GM23338 (cell line): ENCODE measurements at regions not wholly inside any gene's neighbourhood (a gene's known extent, or its start where the extent isn't known, plus 50 kb on each side); places are given as distances from the start of the nearest gene placed in this dataset.

ENCODE experiments used
- ATAC-seq: fragments of 200-7000 bp; cut with Tn5 transposase; 3 replicates; pipeline ENCODE4 v1.9.1; 2020
- DNase-seq: peaks from one replicate; pipeline ENCODE4 v3.0.0-alpha.2; 2015; ENCODE audit warnings: low spot score
- H2AFZ ChIP-seq: fragments of 200-600 bp; sonication (generic); 2 replicates; pipeline ENCODE4 v1.8.0; 2016; ENCODE audit warnings: antibody characterized with exemption, mild to moderate bottlenecking, moderate library complexity
- H3F3A ChIP-seq: fragments of 200-600 bp; sonication (generic); replicated peaks from 2 replicates; pipeline ENCODE4 v1.8.0; 2017; ENCODE audit warnings: antibody characterized with exemption, mixed run types, low read depth
- H3K27ac ChIP-seq: fragments of 200-600 bp; sonication (generic); 2 replicates; pipeline ENCODE4 v1.6.1; 2016; ENCODE audit warnings: low read depth
- H3K27me3 ChIP-seq: fragments of 200-600 bp; sonication (generic); 2 replicates; pipeline ENCODE4 v1.8.0; 2016; ENCODE audit warnings: mild to moderate bottlenecking, mixed run types, moderate library complexity; ENCODE audit not compliant: insufficient read depth
- H3K36me3 ChIP-seq: fragments of 200-600 bp; sonication (generic); 2 replicates; pipeline ENCODE4 v1.8.0; 2016; ENCODE audit warnings: mild to moderate bottlenecking; ENCODE audit not compliant: insufficient read depth
- H3K4me1 ChIP-seq: fragments of 200-600 bp; sonication (generic); 2 replicates; pipeline ENCODE4 v1.8.0; 2016; ENCODE audit warnings: mild to moderate bottlenecking, moderate library complexity; ENCODE audit not compliant: insufficient read depth
- H3K4me2 ChIP-seq: fragments of 200-600 bp; sonication (generic); 2 replicates; pipeline ENCODE4 v1.7.1; 2017; ENCODE audit warnings: mixed run types
- H3K4me3 ChIP-seq: fragments of 200-600 bp; sonication (generic); 2 replicates; pipeline ENCODE4 v1.6.1; 2016; ENCODE audit warnings: mixed run types
- H3K79me2 ChIP-seq: fragments of 200-600 bp; sonication (generic); replicated peaks from 2 replicates; pipeline ENCODE4 v1.8.0; 2017; ENCODE audit warnings: mild to moderate bottlenecking; ENCODE audit not compliant: insufficient read depth
- H3K9me2 ChIP-seq: fragments of 200-600 bp; sonication (generic); 2 replicates; pipeline ENCODE4 v1.8.0; 2017; ENCODE audit not compliant: insufficient read depth
- H4K20me1 ChIP-seq: fragments of 200-600 bp; sonication (generic); replicated peaks from 2 replicates; pipeline ENCODE4 v1.8.0; 2017; ENCODE audit warnings: mild to moderate bottlenecking; ENCODE audit not compliant: insufficient read depth
- H3K27ac Mint-ChIP-seq: 2 replicates; pipeline ENCODE4 v1.8.0; 2020; ENCODE audit warnings: inconsistent platforms, mild to moderate bottlenecking, moderate library complexity, mixed read lengths
- H3K27me3 Mint-ChIP-seq: 3 replicates; pipeline ENCODE4 v1.8.0; 2022; ENCODE audit warnings: low read depth, mild to moderate bottlenecking, moderate library complexity, mixed read lengths, inconsistent platforms; ENCODE audit not compliant: insufficient read depth, poor library complexity
- H3K36me3 Mint-ChIP-seq: 3 replicates; pipeline ENCODE4 v1.8.0; 2021; ENCODE audit warnings: low read depth, mild to moderate bottlenecking, inconsistent platforms, moderate library complexity, mixed read lengths
- H3K4me1 Mint-ChIP-seq: 3 replicates; pipeline ENCODE4 v1.8.0; 2020; ENCODE audit warnings: mild to moderate bottlenecking, inconsistent platforms, mixed read lengths
- H3K4me3 Mint-ChIP-seq: 3 replicates; pipeline ENCODE4 v1.8.0; 2021; ENCODE audit warnings: moderate library complexity, mild to moderate bottlenecking, inconsistent platforms, mixed read lengths
- H3K9me3 Mint-ChIP-seq: 3 replicates; pipeline ENCODE4 v1.8.0; 2020; ENCODE audit warnings: moderate library complexity, mild to moderate bottlenecking, inconsistent platforms, mixed read lengths
- CREB1 ChIP-seq: fragments of 250-450 bp; sonication (Bioruptor Pico); IDR thresholded peaks from 2 replicates; pipeline ENCODE4 v1.5.0; 2020; ENCODE audit warnings: low read depth, mild to moderate bottlenecking, moderate library complexity
- EZH2 ChIP-seq: fragments of 200-600 bp; sonication (generic); IDR thresholded peaks from one replicate; pipeline ENCODE4 v1.8.0; 2017; ENCODE audit warnings: antibody characterized with exemption, mild to moderate bottlenecking, low read depth; ENCODE audit not compliant: unreplicated experiment
- EZH2phosphoT487 ChIP-seq: fragments of 200-600 bp; sonication (generic); IDR thresholded peaks from one replicate; pipeline ENCODE4 v1.8.1; 2018; ENCODE audit warnings: antibody characterized with exemption; ENCODE audit not compliant: unreplicated experiment
- JUNB ChIP-seq: IDR thresholded peaks from one replicate; pipeline ENCODE4 v1.6.1; 2016; ENCODE audit warnings: antibody characterized with exemption; ENCODE audit not compliant: unreplicated experiment
- POLR2AphosphoS5 ChIP-seq: IDR thresholded peaks from 2 replicates; pipeline ENCODE4 v1.6.1; 2016; ENCODE audit warnings: antibody characterized with exemption, low read depth
- ZNF114 ChIP-seq: fragments of 250-450 bp; sonication (Bioruptor Pico); IDR thresholded peaks from 2 replicates; pipeline ENCODE4 v1.5.0; 2020; ENCODE audit warnings: mild to moderate bottlenecking, moderate library complexity
- TF ChIP-seq, protein P1 (sequence below): IDR thresholded peaks from one replicate; pipeline ENCODE4 v1.6.1; 2018; ENCODE audit warnings: antibody characterized with exemption; ENCODE audit not compliant: unreplicated experiment
- TF ChIP-seq, protein P2 (sequence below): IDR thresholded peaks from 2 replicates; pipeline ENCODE4 v1.6.1; 2016; ENCODE audit warnings: antibody characterized with exemption
- TF ChIP-seq, protein P3 (sequence below), 2 experiments: fragments of 200-600 bp in 1 of 2; sonication (generic) in 1 of 2; conservative IDR thresholded peaks; 2 replicates each; pipeline versions ENCODE4 v1.5.1 to v1.6.1; 2016 to 2017; ENCODE audit warnings: antibody characterized with exemption in 2 of 2, low read depth in 2 of 2, mild to moderate bottlenecking in 2 of 2, moderate library complexity in 1 of 2

DNA sequence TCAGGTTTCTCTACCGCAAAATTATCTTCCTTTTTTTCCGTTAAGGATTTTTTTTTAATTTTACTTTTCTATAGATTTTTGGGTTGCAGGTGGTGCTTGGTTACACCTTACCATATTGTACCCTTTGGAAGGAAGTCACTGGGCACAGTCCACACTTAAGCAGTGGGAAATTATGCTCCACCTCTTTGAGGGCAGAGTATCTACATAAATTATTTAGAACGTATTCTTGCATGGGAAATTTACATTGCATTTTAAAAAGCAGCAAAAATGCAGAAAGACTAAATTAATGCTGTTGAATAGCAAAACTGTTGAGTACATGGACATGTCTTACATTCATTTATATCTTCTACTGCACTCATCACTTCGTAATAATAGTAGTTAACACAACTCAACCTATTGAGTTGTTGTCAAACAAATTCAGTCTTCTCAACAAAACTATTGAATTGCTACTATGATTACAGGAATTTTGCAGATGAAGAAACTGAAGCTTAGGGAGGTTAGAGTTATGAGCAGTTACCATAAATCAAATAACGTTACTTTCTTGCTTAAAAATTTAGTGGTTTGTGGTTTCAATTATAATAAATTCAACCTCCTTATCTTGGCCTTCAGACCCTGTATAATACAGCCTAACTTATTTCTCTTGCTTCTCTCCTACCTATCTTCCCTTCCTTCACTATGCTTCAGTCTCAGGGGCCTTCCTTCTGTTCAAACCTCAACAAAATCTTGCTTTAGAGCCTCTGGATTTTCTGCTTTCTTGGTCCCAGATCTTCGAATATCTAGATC lies 97.4 kb upstream of the ARHGAP20 start (continued):
- TF ChIP-seq, protein P1, sequence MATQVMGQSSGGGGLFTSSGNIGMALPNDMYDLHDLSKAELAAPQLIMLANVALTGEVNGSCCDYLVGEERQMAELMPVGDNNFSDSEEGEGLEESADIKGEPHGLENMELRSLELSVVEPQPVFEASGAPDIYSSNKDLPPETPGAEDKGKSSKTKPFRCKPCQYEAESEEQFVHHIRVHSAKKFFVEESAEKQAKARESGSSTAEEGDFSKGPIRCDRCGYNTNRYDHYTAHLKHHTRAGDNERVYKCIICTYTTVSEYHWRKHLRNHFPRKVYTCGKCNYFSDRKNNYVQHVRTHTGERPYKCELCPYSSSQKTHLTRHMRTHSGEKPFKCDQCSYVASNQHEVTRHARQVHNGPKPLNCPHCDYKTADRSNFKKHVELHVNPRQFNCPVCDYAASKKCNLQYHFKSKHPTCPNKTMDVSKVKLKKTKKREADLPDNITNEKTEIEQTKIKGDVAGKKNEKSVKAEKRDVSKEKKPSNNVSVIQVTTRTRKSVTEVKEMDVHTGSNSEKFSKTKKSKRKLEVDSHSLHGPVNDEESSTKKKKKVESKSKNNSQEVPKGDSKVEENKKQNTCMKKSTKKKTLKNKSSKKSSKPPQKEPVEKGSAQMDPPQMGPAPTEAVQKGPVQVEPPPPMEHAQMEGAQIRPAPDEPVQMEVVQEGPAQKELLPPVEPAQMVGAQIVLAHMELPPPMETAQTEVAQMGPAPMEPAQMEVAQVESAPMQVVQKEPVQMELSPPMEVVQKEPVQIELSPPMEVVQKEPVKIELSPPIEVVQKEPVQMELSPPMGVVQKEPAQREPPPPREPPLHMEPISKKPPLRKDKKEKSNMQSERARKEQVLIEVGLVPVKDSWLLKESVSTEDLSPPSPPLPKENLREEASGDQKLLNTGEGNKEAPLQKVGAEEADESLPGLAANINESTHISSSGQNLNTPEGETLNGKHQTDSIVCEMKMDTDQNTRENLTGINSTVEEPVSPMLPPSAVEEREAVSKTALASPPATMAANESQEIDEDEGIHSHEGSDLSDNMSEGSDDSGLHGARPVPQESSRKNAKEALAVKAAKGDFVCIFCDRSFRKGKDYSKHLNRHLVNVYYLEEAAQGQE: no peak
- TF ChIP-seq POLR2AphosphoS5 (no peak), EZH2 (no peak)
- TF ChIP-seq, protein P2, sequence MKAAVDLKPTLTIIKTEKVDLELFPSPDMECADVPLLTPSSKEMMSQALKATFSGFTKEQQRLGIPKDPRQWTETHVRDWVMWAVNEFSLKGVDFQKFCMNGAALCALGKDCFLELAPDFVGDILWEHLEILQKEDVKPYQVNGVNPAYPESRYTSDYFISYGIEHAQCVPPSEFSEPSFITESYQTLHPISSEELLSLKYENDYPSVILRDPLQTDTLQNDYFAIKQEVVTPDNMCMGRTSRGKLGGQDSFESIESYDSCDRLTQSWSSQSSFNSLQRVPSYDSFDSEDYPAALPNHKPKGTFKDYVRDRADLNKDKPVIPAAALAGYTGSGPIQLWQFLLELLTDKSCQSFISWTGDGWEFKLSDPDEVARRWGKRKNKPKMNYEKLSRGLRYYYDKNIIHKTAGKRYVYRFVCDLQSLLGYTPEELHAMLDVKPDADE: no peak

DNA sequence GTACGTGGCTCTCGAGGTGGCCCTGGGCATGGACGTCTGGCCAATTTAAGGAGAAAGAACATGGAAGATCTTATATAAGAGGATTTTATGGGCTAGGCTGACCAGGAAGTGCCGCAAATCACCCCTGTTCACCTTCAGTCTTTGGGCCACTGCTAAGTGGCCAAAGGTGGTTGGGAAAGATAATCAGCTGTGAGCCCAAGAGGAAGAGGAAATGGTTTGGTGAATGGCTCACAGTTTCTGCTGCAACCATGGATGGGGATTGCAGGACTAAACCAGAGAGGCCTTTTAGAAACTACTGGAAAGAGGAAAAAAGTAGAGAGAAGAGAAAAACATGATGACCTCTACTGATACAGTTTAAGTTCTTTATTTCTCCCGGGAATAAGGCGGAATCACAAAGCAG lies 96.0 kb upstream of the ARHGAP20 start:
- no peak overlapping the region for H3K27ac ChIP-seq
- DNase-seq (no peak), ATAC-seq (no peak)
- Mint-ChIP-seq H3K27ac (no peak overlapping the region), H3K27me3 (peaks cover 2% of the 10 kb centered on the region), H3K4me3 (no peak overlapping the region), H3K36me3 (no peaks in the 10 kb centered on the region), H3K9me3 (no peaks in the 10 kb centered on the region), H3K4me1 (no peaks in the 10 kb centered on the region)
- no peak overlapping the region for H2AFZ ChIP-seq
- TF ChIP-seq CREB1 (CRISPR knock-in tag): no peak
- no peak for TF ChIP-seq POLR2AphosphoS5
- H3K9me2 ChIP-seq: peaks cover 3% of the 10 kb centered on the region
- no peaks in the 10 kb centered on the region for H3K27me3 ChIP-seq
- no peak overlapping the region for H3K4me2 ChIP-seq
- no peaks in the 10 kb centered on the region for H3K4me1 ChIP-seq
- H3F3A ChIP-seq: no peaks in the 10 kb centered on the region
- H3K36me3 ChIP-seq: no peaks in the 10 kb centered on the region
- H3K4me3 ChIP-seq: no peak overlapping the region
- no peaks in the 10 kb centered on the region for H4K20me1 ChIP-seq
- no peaks in the 10 kb centered on the region for H3K79me2 ChIP-seq

DNA sequence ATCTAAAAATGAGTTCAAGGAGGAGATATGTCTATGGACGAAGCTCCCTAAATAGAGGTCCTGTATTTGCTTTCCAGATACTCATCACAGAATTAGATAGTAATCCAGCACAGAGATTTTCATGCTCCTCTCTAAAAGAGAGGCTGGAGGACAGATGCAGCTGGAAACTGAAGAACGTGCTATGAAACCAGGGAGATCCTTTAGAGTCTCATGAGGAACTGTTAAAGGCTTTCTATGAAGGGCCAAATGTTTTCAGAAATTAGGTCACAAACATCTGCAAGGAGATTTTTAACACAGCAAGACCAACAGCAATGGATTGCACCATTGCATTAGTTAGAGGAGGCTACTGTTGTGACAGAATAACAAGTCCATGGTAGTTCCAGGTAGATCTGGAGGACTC lies 95.6 kb upstream of the ARHGAP20 start:
- H3F3A ChIP-seq: no peaks in the 10 kb centered on the region
- Mint-ChIP-seq H3K36me3 (no peaks in the 10 kb centered on the region), H3K4me1 (no peaks in the 10 kb centered on the region), H3K27ac (no peak overlapping the region), H3K9me3 (no peaks in the 10 kb centered on the region), H3K27me3 (peaks cover 2% of the 10 kb centered on the region), H3K4me3 (no peak overlapping the region)
- H3K4me3 ChIP-seq: no peak overlapping the region
- no peak for DNase-seq
- H2AFZ ChIP-seq: no peak overlapping the region
- H3K27ac ChIP-seq: no peak overlapping the region
- H3K4me1 ChIP-seq: no peaks in the 10 kb centered on the region
- no peaks in the 10 kb centered on the region for H4K20me1 ChIP-seq
- no peaks in the 10 kb centered on the region for H3K79me2 ChIP-seq
- H3K36me3 ChIP-seq: no peaks in the 10 kb centered on the region
- no peaks in the 10 kb centered on the region for H3K27me3 ChIP-seq
- H3K9me2 ChIP-seq: peaks cover 3% of the 10 kb centered on the region; the same call in 1 of the 2 replicates
- no peak overlapping the region for H3K4me2 ChIP-seq
- no peak for ATAC-seq
- TF ChIP-seq, protein P1: no peak
- no peak for TF ChIP-seq EZH2
- no peak for TF ChIP-seq JUNB
- TF ChIP-seq, protein P3, sequence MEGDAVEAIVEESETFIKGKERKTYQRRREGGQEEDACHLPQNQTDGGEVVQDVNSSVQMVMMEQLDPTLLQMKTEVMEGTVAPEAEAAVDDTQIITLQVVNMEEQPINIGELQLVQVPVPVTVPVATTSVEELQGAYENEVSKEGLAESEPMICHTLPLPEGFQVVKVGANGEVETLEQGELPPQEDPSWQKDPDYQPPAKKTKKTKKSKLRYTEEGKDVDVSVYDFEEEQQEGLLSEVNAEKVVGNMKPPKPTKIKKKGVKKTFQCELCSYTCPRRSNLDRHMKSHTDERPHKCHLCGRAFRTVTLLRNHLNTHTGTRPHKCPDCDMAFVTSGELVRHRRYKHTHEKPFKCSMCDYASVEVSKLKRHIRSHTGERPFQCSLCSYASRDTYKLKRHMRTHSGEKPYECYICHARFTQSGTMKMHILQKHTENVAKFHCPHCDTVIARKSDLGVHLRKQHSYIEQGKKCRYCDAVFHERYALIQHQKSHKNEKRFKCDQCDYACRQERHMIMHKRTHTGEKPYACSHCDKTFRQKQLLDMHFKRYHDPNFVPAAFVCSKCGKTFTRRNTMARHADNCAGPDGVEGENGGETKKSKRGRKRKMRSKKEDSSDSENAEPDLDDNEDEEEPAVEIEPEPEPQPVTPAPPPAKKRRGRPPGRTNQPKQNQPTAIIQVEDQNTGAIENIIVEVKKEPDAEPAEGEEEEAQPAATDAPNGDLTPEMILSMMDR (conservative IDR thresholded peaks at IDR 0.05; ENCODE audit: low read depth in 2 of 2): no peak
- TF ChIP-seq EZH2phosphoT487: no peak
- TF ChIP-seq POLR2AphosphoS5: no peak
- TF ChIP-seq ZNF114 (CRISPR knock-in tag): no peak
